Daoy (cell line): ENCODE measurements at regions not wholly inside any gene's neighbourhood (a gene's known extent, or its start where the extent isn't known, plus 50 kb on each side); places are given as distances from the start of the nearest gene placed in this dataset.

ENCODE experiments used
- DNase-seq: peaks from one replicate; pipeline ENCODE4 v3.0.0-alpha.2; 2015; ENCODE audit warnings: low read depth

GRCh38 chr4:180120068-180120467 is 2123.1 kb upstream of the TENM3 start:
- no peak for DNase-seq

- DNase-seq, result peak; percentile 1
Observed at GRCh38 chr4:180134091-180134866, 2108.9 kb upstream of the TENM3 start.

- DNase-seq, result no peak
Observed at GRCh38 chr4:180141734-180142133, 2101.5 kb upstream of the TENM3 start.

- no peak for DNase-seq
Observed at GRCh38 chr4:180148737-180149136, 2094.5 kb upstream of the TENM3 start.

GRCh38 chr4:180150818-180151217 is 2092.4 kb upstream of the TENM3 start:
- DNase-seq, result no peak

GRCh38 chr4:180152831-180153230 is 2090.4 kb upstream of the TENM3 start:
- DNase-seq, result no peak

GRCh38 chr4:180153587-180153986 is 2089.6 kb upstream of the TENM3 start:
- DNase-seq, result no peak

GRCh38 chr4:180156684-180157083 is 2086.5 kb upstream of the TENM3 start:
- no peak for DNase-seq

GRCh38 chr4:180160195-180160983 is 2082.8 kb upstream of the TENM3 start:
- no peak for DNase-seq

GRCh38 chr4:180164799-180165198 is 2078.4 kb upstream of the TENM3 start:
- DNase-seq, result peak; percentile 33

GRCh38 chr4:180169394-180169793 is 2073.8 kb upstream of the TENM3 start:
- DNase-seq, result no peak

GRCh38 chr4:180169966-180170365 is 2073.2 kb upstream of the TENM3 start:
- no peak for DNase-seq

GRCh38 chr4:180179146-180179545 is 2064.1 kb upstream of the TENM3 start:
- no peak for DNase-seq

- no peak for DNase-seq
Observed at GRCh38 chr4:180189666-180190065, 2053.5 kb upstream of the TENM3 start.

- DNase-seq, result no peak
Observed at GRCh38 chr4:180190382-180190781, 2052.8 kb upstream of the TENM3 start.

- peak; percentile 6 for DNase-seq
Observed at GRCh38 chr4:180197471-180197870, 2045.7 kb upstream of the TENM3 start.

GRCh38 chr4:180203349-180203748 is 2039.9 kb upstream of the TENM3 start:
- DNase-seq, result no peak

- DNase-seq, result no peak
Observed at GRCh38 chr4:180205276-180205675, 2037.9 kb upstream of the TENM3 start.

GRCh38 chr4:180207921-180208320 is 2035.3 kb upstream of the TENM3 start:
- DNase-seq, result no peak

- no peak for DNase-seq
Observed at GRCh38 chr4:180217070-180217469, 2026.1 kb upstream of the TENM3 start.

GRCh38 chr4:180219080-180219479 is 2024.1 kb upstream of the TENM3 start:
- no peak for DNase-seq

- DNase-seq, result no peak
Observed at GRCh38 chr4:180225977-180226376, 2017.2 kb upstream of the TENM3 start.

GRCh38 chr4:180234730-180235129 is 2008.5 kb upstream of the TENM3 start:
- no peak for DNase-seq
